BE2C (cell line): ENCODE measurements at regions not wholly inside any gene's neighbourhood (a gene's known extent, or its start where the extent isn't known, plus 50 kb on each side); places are given as distances from the start of the nearest gene placed in this dataset.

Experiments used
- DNase-seq: peaks from one replicate; pipeline ENCODE4 v3.0.0-alpha.2; 2020
- H3K27me3 ChIP-seq: fragments of 250-450 bp; sonication (Bioruptor Pico); 2 replicates; pipeline ENCODE4 v1.5.1; 2020; ENCODE audit warnings: mild to moderate bottlenecking
- H3K36me3 ChIP-seq: fragments of 250-450 bp; sonication (Bioruptor Pico); 2 replicates; pipeline ENCODE4 v1.5.1; 2020; ENCODE audit warnings: mild to moderate bottlenecking
- H3K4me1 ChIP-seq: fragments of 250-450 bp; sonication (Bioruptor Pico); 2 replicates; pipeline ENCODE4 v1.5.1; 2020
- H3K4me3 ChIP-seq: 2 replicates; pipeline ENCODE4 v1.5.1; 2011; ENCODE audit warnings: low read depth, low read length
- H3K9me3 ChIP-seq: fragments of 250-450 bp; sonication (Bioruptor Pico); 2 replicates; pipeline ENCODE4 v1.5.1; 2020
- CTCF ChIP-seq: IDR thresholded peaks from 2 replicates; pipeline ENCODE4 v1.5.1; 2012; ENCODE audit warnings: mild to moderate bottlenecking, low read depth, low read length

- Histone ChIP-seq H3K4me1 (no peaks in the 10 kb centered on the region), H3K9me3 (no peaks in the 10 kb centered on the region; the same call in 1 of the 2 replicates), H3K27me3 (no peaks in the 10 kb centered on the region), H3K36me3 (no peaks in the 10 kb centered on the region), H3K4me3 (no peak overlapping the region)
- no peak for TF ChIP-seq CTCF
- DNase-seq = no peak
Observed at GRCh38 chr13:73536865-73537264, 478.1 kb downstream of the KLF5 start.

DNA sequence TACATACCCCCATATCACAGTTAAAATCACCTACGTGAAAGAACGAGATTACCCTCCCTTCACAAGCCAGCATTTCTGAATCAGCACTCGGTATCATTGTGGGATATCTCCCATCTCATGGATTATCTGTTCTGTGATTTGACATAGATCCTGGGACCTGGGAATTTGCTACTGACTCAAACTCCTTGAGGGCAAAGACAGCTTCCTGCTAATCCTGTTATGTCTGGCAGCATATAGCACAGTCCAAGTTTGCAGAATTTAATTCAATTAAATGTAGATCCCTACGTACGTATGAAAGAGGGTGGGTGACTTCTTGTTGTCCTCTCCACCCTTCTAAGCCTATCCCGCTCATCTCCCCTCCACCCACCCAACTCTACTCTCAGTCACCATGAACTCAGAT lies 476.5 kb downstream of the KLF5 start:
- TF ChIP-seq CTCF = no peak
- Histone ChIP-seq H3K36me3 (no peaks in the 10 kb centered on the region), H3K9me3 (no peaks in the 10 kb centered on the region; the same call in 1 of the 2 replicates), H3K4me3 (no peak overlapping the region), H3K4me1 (no peaks in the 10 kb centered on the region), H3K27me3 (no peaks in the 10 kb centered on the region)
- no peak for DNase-seq

DNA sequence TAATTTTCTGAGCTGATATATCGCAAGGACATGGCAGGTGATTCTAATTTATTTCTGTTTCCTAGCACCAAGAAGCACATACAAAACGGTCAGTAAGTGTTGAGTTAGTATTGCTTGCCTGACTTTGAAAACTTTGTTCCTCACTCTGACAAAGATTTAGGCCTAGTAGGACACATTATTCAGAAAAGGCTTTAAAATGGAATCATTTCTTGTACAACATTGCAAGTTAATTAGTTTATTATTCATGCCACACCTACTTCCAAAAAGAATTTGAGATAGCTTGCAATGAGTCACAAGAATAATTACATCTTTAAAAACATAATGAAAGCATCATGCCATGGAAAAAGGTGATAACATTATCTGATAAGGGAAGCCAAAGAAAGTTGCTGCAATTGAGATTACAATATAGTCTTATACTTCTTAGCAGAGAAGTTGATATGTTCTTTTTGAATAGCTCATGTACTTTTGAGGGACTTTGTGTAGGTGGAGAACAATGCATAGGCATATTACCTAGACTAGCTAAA lies 474.2 kb downstream of the KLF5 start:
- no peak for TF ChIP-seq CTCF
- DNase-seq = no peak
- no peaks in the 10 kb centered on the region; the same call in 1 of the 2 replicates for H3K9me3 ChIP-seq

DNA sequence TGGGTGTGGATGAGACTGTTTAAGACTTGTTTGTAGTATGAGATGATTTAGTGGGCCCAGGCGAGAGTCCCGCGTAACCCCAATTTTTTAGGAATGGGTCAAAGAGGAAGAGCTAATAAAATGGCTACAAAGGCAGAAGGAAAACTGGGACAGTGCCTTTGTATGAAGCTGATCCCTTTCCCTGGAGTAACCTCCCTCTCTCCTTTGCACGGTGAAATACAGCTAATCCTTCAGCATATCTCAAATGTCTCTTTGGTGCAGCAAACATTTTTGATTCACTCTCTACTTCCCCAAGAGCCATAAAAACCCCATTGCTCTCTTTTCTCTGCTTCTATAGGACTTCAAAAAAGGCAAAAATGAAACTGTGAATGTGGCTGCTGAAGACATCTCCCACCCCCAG lies 473.8 kb downstream of the KLF5 start:
- no peaks in the 10 kb centered on the region; the same call in 1 of the 2 replicates for H3K9me3 ChIP-seq
- no peak for TF ChIP-seq CTCF
- no peaks in the 10 kb centered on the region for H3K4me1 ChIP-seq

More for the DNA sequence above, 474.2 kb downstream of the KLF5 start:
- Histone ChIP-seq H3K4me3 (no peak overlapping the region), H3K36me3 (no peaks in the 10 kb centered on the region), H3K27me3 (no peaks in the 10 kb centered on the region), H3K4me1 (no peaks in the 10 kb centered on the region)

DNA sequence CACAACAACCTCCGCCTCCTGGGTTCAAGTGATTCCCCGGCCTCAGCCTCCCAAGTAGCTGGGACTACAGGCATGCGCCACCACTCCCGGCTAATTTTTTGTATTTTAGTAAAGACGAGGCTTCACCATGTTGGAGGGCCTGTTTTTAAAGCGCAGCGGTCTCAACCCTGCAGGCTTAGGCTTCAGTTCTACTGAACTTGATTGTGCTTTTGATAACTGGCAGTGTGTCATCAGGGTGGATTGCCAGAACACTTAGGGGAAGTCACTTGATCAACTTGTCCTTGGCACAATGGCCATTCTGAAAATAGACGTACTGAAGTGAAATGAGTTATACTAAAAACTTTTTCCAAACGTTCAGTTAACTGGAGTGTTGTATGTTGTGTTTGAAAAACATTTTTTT lies 472.2 kb downstream of the KLF5 start:
- no peaks in the 10 kb centered on the region; the same call in 1 of the 2 replicates for H3K27me3 ChIP-seq
- no peak overlapping the region for H3K4me3 ChIP-seq
- no peak for TF ChIP-seq CTCF
- H3K36me3 ChIP-seq = no peaks in the 10 kb centered on the region
- no peaks in the 10 kb centered on the region for H3K4me1 ChIP-seq
- no peaks in the 10 kb centered on the region; the same call in 1 of the 2 replicates for H3K9me3 ChIP-seq
- no peak for DNase-seq

More for the DNA sequence above, 473.8 kb downstream of the KLF5 start:
- Histone ChIP-seq H3K4me3 (no peak overlapping the region), H3K27me3 (no peaks in the 10 kb centered on the region), H3K36me3 (no peaks in the 10 kb centered on the region)
- DNase-seq = no peak

DNA sequence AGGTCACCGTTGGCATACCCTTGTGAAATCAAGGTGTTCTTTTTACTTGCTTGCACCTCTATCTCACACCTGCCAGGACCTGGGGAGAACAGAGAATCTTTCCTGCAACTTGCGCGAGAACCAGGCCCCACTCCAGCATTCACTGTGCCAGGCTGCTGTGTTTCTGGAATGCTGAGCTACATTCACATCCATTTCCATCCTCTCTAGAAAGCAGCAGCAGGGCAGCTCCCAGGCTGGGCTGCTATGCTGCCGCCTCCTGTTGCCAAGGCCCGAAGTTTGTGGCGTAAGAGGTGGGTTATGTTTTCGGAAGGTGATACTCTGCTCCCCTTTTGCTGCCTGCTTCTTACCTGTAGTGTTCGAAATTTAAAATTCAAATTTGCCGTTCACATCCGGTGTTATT lies 464.1 kb downstream of the KLF5 start:
- Histone ChIP-seq H3K4me1 (no peaks in the 10 kb centered on the region), H3K36me3 (no peaks in the 10 kb centered on the region), H3K27me3 (peaks cover 23% of the 10 kb centered on the region), H3K4me3 (no peak overlapping the region), H3K9me3 (no peaks in the 10 kb centered on the region; the same call in 1 of the 2 replicates)
- no peak for DNase-seq
- no peak for TF ChIP-seq CTCF
